Neural cell (in vitro differentiated cells): ENCODE measurements at regions not wholly inside any gene's neighbourhood (a gene's known extent, or its start where the extent isn't known, plus 50 kb on each side); places are given as distances from the start of the nearest gene placed in this dataset.
"Not testable (repeated sequence)": the region's sequence is repeated elsewhere in the genome, so short reads cannot be mapped to it uniquely, and the experiment has no call there.

Experiments used
- H2AFZ ChIP-seq: fragments of 200-600, 300-800 bp; sonication (generic), shearing (Covaris generic); 2 replicates; pipeline ENCODE4 v1.6.0; 2014; ENCODE audit warnings: low read depth, mild to moderate bottlenecking, antibody characterized with exemption, low read length, moderate library complexity
- H3F3A ChIP-seq: fragments of 200-600 bp; shearing (Covaris generic); 2 replicates; pipeline ENCODE4 v1.6.1; 2016; ENCODE audit warnings: mild to moderate bottlenecking, moderate library complexity, mixed read lengths, antibody characterized with exemption, low read length; ENCODE audit not compliant: insufficient read depth, poor library complexity, severe bottlenecking
- H3K27ac ChIP-seq: fragments of 200-600, 300-800 bp; sonication (generic), shearing (Covaris generic); 2 replicates; pipeline ENCODE4 v1.5.1; 2014; ENCODE audit warnings: mild to moderate bottlenecking, low read length, moderate library complexity
- H3K27me3 ChIP-seq: fragments of 300-800, 200-600 bp; sonication (generic), shearing (Covaris generic); 2 replicates; pipeline ENCODE4 v1.6.0; 2014; ENCODE audit warnings: mild to moderate bottlenecking, low read depth, low read length, moderate library complexity; ENCODE audit not compliant: insufficient read depth
- H3K36me3 ChIP-seq: fragments of 300-800, 200-600 bp; sonication (generic), shearing (Covaris generic); 2 replicates; pipeline ENCODE4 v1.5.1; 2014; ENCODE audit warnings: mild to moderate bottlenecking, antibody characterized with exemption, low read length, moderate library complexity; ENCODE audit not compliant: insufficient read depth
- H3K4me2 ChIP-seq: fragments of 300-800, 200-600 bp; sonication (generic), shearing (Covaris generic); 2 replicates; pipeline ENCODE4 v1.6.0; 2014; ENCODE audit warnings: mild to moderate bottlenecking, low read length
- H3K4me3 ChIP-seq: fragments of 300-800, 200-600 bp; sonication (generic), shearing (Covaris generic); 2 replicates; pipeline ENCODE4 v1.5.1; 2014; ENCODE audit warnings: mild to moderate bottlenecking, low read length, moderate library complexity
- H3K79me2 ChIP-seq: fragments of 200-600 bp; shearing (Covaris generic); replicated peaks from 2 replicates; pipeline ENCODE4 v1.6.0; 2014; ENCODE audit warnings: mild to moderate bottlenecking, low read length, moderate library complexity; ENCODE audit not compliant: insufficient read depth
- H3K9ac ChIP-seq: fragments of 300-800, 200-600 bp; sonication (generic), shearing (Covaris generic); 2 replicates; pipeline ENCODE4 v1.6.1; 2016; ENCODE audit warnings: mild to moderate bottlenecking, low read length, mixed read lengths
- H3K9me2 ChIP-seq: fragments of 200-600 bp; shearing (Covaris generic); 2 replicates; pipeline ENCODE4 v1.6.1; 2016; ENCODE audit warnings: mild to moderate bottlenecking, low read length, mixed read lengths; ENCODE audit not compliant: insufficient read depth
- H3K9me3 ChIP-seq: fragments of 200-600, 300-800 bp; sonication (generic), shearing (Covaris generic); 2 replicates; pipeline ENCODE4 v1.6.1; 2016; ENCODE audit warnings: mild to moderate bottlenecking, mixed run types, low read length, moderate library complexity, mixed read lengths
- H4K20me1 ChIP-seq: fragments of 200-600 bp; shearing (Covaris generic); 2 replicates; pipeline ENCODE4 v1.6.1; 2016; ENCODE audit warnings: mild to moderate bottlenecking, mixed run types; ENCODE audit not compliant: insufficient read depth
- CTCF ChIP-seq: fragments of 450-650 bp; IDR thresholded peaks from 2 replicates; pipeline ENCODE4 v1.5.1; 2014; ENCODE audit warnings: antibody characterized with exemption, mild to moderate bottlenecking, moderate library complexity; ENCODE audit not compliant: poor library complexity, severe bottlenecking
- EP300 ChIP-seq: fragments of 450-650 bp; conservative IDR thresholded peaks from 2 replicates; pipeline ENCODE4 v1.6.1; 2014; ENCODE audit warnings: antibody characterized with exemption, mild to moderate bottlenecking, moderate library complexity; ENCODE audit not compliant: poor library complexity, severe bottlenecking
- EZH2 ChIP-seq: fragments of 200-600, 300-800 bp; shearing (Covaris generic), sonication (generic); IDR thresholded peaks from 2 replicates; pipeline ENCODE4 v1.6.1; 2014; ENCODE audit warnings: antibody characterized with exemption, low read length, borderline replicate concordance, mild to moderate bottlenecking; ENCODE audit not compliant: insufficient read depth, poor library complexity, severe bottlenecking
- MXI1 ChIP-seq: fragments of 450-650 bp; conservative IDR thresholded peaks from 2 replicates; pipeline ENCODE4 v1.6.1; 2014; ENCODE audit warnings: antibody characterized with exemption, mild to moderate bottlenecking; ENCODE audit not compliant: poor library complexity, severe bottlenecking
- POLR2AphosphoS5 ChIP-seq: IDR thresholded peaks from 2 replicates; pipeline ENCODE4 v1.6.1; 2012
- RAD21 ChIP-seq: fragments of 450-650 bp; conservative IDR thresholded peaks from 2 replicates; pipeline ENCODE4 v1.6.1; 2014; ENCODE audit warnings: antibody characterized with exemption, mild to moderate bottlenecking, moderate library complexity
- SMC3 ChIP-seq: fragments of 450-650 bp; conservative IDR thresholded peaks from 2 replicates; pipeline ENCODE4 v1.6.1; 2014; ENCODE audit warnings: antibody characterized with exemption, mild to moderate bottlenecking, moderate library complexity; ENCODE audit not compliant: poor library complexity
- TAF1 ChIP-seq: IDR thresholded peaks from 2 replicates; pipeline ENCODE4 v1.6.1; 2012; ENCODE audit warnings: low read depth
- TF ChIP-seq, protein P1 (sequence below): IDR thresholded peaks from 2 replicates; pipeline ENCODE4 v1.6.1; 2012; ENCODE audit warnings: borderline replicate concordance

GRCh38 chr4:98822144-98822543, 106.8 kb downstream of the EIF4E start:
- no peaks in the 10 kb centered on the region for H3K9me3 ChIP-seq
- H4K20me1 ChIP-seq: no peaks in the 10 kb centered on the region
- H3F3A ChIP-seq: no peaks in the 10 kb centered on the region
- no peak overlapping the region for H3K27ac ChIP-seq
- no peak overlapping the region for H3K4me3 ChIP-seq
- no peaks in the 10 kb centered on the region for H3K79me2 ChIP-seq
- H2AFZ ChIP-seq: no peak overlapping the region
- no peak for TF ChIP-seq EP300
- TF ChIP-seq CTCF: no peak
- TF ChIP-seq, protein P1, sequence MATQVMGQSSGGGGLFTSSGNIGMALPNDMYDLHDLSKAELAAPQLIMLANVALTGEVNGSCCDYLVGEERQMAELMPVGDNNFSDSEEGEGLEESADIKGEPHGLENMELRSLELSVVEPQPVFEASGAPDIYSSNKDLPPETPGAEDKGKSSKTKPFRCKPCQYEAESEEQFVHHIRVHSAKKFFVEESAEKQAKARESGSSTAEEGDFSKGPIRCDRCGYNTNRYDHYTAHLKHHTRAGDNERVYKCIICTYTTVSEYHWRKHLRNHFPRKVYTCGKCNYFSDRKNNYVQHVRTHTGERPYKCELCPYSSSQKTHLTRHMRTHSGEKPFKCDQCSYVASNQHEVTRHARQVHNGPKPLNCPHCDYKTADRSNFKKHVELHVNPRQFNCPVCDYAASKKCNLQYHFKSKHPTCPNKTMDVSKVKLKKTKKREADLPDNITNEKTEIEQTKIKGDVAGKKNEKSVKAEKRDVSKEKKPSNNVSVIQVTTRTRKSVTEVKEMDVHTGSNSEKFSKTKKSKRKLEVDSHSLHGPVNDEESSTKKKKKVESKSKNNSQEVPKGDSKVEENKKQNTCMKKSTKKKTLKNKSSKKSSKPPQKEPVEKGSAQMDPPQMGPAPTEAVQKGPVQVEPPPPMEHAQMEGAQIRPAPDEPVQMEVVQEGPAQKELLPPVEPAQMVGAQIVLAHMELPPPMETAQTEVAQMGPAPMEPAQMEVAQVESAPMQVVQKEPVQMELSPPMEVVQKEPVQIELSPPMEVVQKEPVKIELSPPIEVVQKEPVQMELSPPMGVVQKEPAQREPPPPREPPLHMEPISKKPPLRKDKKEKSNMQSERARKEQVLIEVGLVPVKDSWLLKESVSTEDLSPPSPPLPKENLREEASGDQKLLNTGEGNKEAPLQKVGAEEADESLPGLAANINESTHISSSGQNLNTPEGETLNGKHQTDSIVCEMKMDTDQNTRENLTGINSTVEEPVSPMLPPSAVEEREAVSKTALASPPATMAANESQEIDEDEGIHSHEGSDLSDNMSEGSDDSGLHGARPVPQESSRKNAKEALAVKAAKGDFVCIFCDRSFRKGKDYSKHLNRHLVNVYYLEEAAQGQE: no peak
- TF ChIP-seq SMC3: no peak
- no peak for TF ChIP-seq RAD21
- no peak for TF ChIP-seq EZH2
- no peak for TF ChIP-seq POLR2AphosphoS5
- no peak for TF ChIP-seq MXI1
- no peak for TF ChIP-seq TAF1
- H3K36me3 ChIP-seq: no peaks in the 10 kb centered on the region
- H3K27me3 ChIP-seq: no peaks in the 10 kb centered on the region
- no peaks in the 10 kb centered on the region for H3K9me2 ChIP-seq
- H3K4me2 ChIP-seq: no peak overlapping the region
- no peak overlapping the region for H3K9ac ChIP-seq

DNA sequence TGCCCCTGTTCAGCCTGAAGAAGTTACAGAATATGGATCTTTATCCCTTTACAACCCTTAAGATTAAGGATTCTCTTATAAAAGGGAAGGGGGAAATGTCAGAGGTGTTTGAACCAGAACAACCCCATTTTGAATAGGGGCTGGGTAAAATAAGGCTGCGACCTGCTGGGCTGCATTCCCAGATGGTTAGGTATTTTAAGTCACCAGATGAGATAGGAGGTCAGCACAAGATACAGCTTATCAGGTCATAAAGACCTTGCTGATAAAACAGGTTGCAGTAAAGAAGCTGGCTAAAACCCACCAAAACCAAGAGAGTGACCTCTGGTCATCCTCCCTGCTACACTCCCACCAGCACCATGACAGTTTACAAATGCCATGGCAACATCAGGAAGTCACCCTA, 110.8 kb downstream of the EIF4E start:
- not testable (repeated sequence) for H2AFZ ChIP-seq, H3K4me3 ChIP-seq, H4K20me1 ChIP-seq

GRCh38 chr4:98816816-98817215, 112.1 kb downstream of the EIF4E start:
- Histone ChIP-seq H4K20me1 (no peaks in the 10 kb centered on the region), H3K9me3 (no peaks in the 10 kb centered on the region), H3K27ac (no peak overlapping the region), H3K4me3 (no peak overlapping the region), H3K9ac (no peak overlapping the region), H3K36me3 (no peaks in the 10 kb centered on the region), H3K27me3 (no peaks in the 10 kb centered on the region), H3K79me2 (no peaks in the 10 kb centered on the region), H3K9me2 (no peaks in the 10 kb centered on the region), H2AFZ (no peak overlapping the region), H3F3A (no peaks in the 10 kb centered on the region), H3K4me2 (no peak overlapping the region)
- TF ChIP-seq CTCF (no peak), MXI1 (no peak), EZH2 (no peak), EP300 (no peak), SMC3 (no peak), TAF1 (no peak), RAD21 (no peak), POLR2AphosphoS5 (no peak)
- TF ChIP-seq, protein P1: no peak

More for the DNA sequence above, 110.8 kb downstream of the EIF4E start:
- not testable (repeated sequence) for H3K79me2 ChIP-seq, H3K9me3 ChIP-seq, H3F3A ChIP-seq, H3K27ac ChIP-seq, H3K9me2 ChIP-seq, H3K4me2 ChIP-seq, H3K27me3 ChIP-seq, H3K9ac ChIP-seq, H3K36me3 ChIP-seq
